ENCODE measurements at regions not wholly inside any gene's neighbourhood (a gene's known extent, or its start where the extent isn't known, plus 50 kb on each side); places are given as distances from the start of the nearest gene placed in this dataset.

- 95 to 97% (median 96%) methylated on average over 2 of the region's 2 CpGs for WGBS, 4 donors
- H3K4me1 ChIP-seq (replicated peaks in 1 of 2) = no peaks in the 10 kb centered on the region
- TF ChIP-seq POLR2A (IDR thresholded peaks at IDR 0.05) (no peak), CTCF (IDR thresholded peaks at IDR 0.05) (no peak)
- H3K27me3 ChIP-seq = no peaks in the 10 kb centered on the region
- H3K36me3 ChIP-seq (replicated peaks in 1 of 2) = no peaks in the 10 kb centered on the region
- no peaks in the 10 kb centered on the region for H3K9me3 ChIP-seq (replicated peaks in 1 of 3)
- no peak for DNase-seq
- H3K27ac ChIP-seq = no peak overlapping the region
- intact Hi-C loops (cut with DNase I) = no loop called here
- peak overlapping the region in 1 of 4 donors; percentile 1 for H3K4me3 ChIP-seq
Measured at GRCh38 chr5:126017096-126017495, 406.1 kb upstream of the GRAMD2B start.

- Histone ChIP-seq H3K9me3 (replicated peaks in 1 of 3) (no peaks in the 10 kb centered on the region), H3K36me3 (replicated peaks in 1 of 2) (no peaks in the 10 kb centered on the region), H3K27ac (no peak overlapping the region), H3K4me3 (no peak overlapping the region), H3K4me1 (replicated peaks in 1 of 2) (no peaks in the 10 kb centered on the region), H3K27me3 (no peaks in the 10 kb centered on the region)
- intact Hi-C loops (cut with DNase I) = no loop called here
- no peak for TF ChIP-seq POLR2A (IDR thresholded peaks at IDR 0.05)
- TF ChIP-seq CTCF (IDR thresholded peaks at IDR 0.05) = no peak
- no peak for DNase-seq
- WGBS, 4 donors = 81 to 85% (median 83%) methylated on average over 5 of the region's 5 CpGs
Measured at GRCh38 chr5:126020770-126021169, 402.4 kb upstream of the GRAMD2B start.

- no peak overlapping the region for H3K27ac ChIP-seq
- H3K27me3 ChIP-seq = no peaks in the 10 kb centered on the region
- WGBS, 4 donors = 57 to 79% (median 72%) methylated on average over 2 of the region's 2 CpGs
- no peaks in the 10 kb centered on the region for H3K4me1 ChIP-seq (replicated peaks in 1 of 2)
- TF ChIP-seq POLR2A (IDR thresholded peaks at IDR 0.05) (no peak), CTCF (IDR thresholded peaks at IDR 0.05) (no peak)
- no peak overlapping the region for H3K4me3 ChIP-seq
- H3K9me3 ChIP-seq (replicated peaks in 1 of 3) = no peaks in the 10 kb centered on the region
- no peaks in the 10 kb centered on the region for H3K36me3 ChIP-seq (replicated peaks in 1 of 2)
- intact Hi-C loops (cut with DNase I) = no loop called here
- no peak for DNase-seq
Measured at GRCh38 chr5:126023994-126024441, 399.2 kb upstream of the GRAMD2B start.

GRCh38 chr5:126027149-126027548, 396.1 kb upstream of the GRAMD2B start:
- 83 to 94% (median 88%) methylated on average over 2 to 3 of the region's 3 CpGs; no CpG with 5 or more reads in 1 of the 4 donors for WGBS, 4 donors
- DNase-seq = no peak
- intact Hi-C loops (cut with DNase I) = no loop called here
- TF ChIP-seq POLR2A (IDR thresholded peaks at IDR 0.05) = no peak
- TF ChIP-seq CTCF (IDR thresholded peaks at IDR 0.05) = no peak
- H3K36me3 ChIP-seq (replicated peaks in 1 of 2) = no peaks in the 10 kb centered on the region
- H3K27me3 ChIP-seq = no peaks in the 10 kb centered on the region
- H3K4me3 ChIP-seq = no peak overlapping the region
- H3K4me1 ChIP-seq (replicated peaks in 1 of 2) = no peaks in the 10 kb centered on the region
- no peak overlapping the region for H3K27ac ChIP-seq
- H3K9me3 ChIP-seq (replicated peaks in 1 of 3) = peaks cover 0 to 6% (median 0%) of the 10 kb centered on the region in 3 donors
